ENCODE measurements at regions not wholly inside any gene's neighbourhood (a gene's known extent, or its start where the extent isn't known, plus 50 kb on each side); places are given as distances from the start of the nearest gene placed in this dataset.

DNA sequence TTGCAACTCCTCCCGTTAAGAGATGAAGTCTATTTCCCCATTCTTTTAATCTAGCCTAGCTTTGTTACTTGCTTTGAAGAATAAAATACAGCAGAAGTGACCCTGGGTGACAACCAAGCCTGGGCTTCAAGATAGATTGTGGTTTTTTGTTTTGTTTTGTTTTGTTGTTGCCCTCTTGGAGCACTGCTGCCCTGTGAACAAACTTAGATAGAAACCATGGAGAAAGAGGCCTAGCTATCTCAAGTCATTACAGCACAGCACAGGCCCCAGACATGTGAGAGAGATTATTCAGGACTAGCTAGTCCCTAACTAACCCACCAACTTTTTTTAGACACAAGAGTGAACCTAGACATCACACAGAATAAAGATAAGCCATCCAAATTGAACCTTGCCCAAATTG, 475.2 kb downstream of the EPHA7 start:
- Histone ChIP-seq H3K9me3 (ENCODE audit: control insufficient read depth in 1 of 2, low read length in 2 of 2) (no peaks in the 10 kb centered on the region), H3K36me3 (ENCODE audit: control insufficient read depth in 1 of 2, insufficient read depth in 2 of 2, low read length in 2 of 2) (no peaks in the 10 kb centered on the region), H3K27me3 (ENCODE audit: low read depth, low read length) (no peaks in the 10 kb centered on the region), H3K4me3 (ENCODE audit: low read depth in 1 of 2, low read length in 2 of 2) (no peak overlapping the region), H3K27ac (ENCODE audit: low read length) (no peak overlapping the region), H3K4me1 (ENCODE audit: control insufficient read depth in 1 of 2, insufficient read depth in 2 of 2, low read length in 2 of 2) (no peaks in the 10 kb centered on the region)

DNA sequence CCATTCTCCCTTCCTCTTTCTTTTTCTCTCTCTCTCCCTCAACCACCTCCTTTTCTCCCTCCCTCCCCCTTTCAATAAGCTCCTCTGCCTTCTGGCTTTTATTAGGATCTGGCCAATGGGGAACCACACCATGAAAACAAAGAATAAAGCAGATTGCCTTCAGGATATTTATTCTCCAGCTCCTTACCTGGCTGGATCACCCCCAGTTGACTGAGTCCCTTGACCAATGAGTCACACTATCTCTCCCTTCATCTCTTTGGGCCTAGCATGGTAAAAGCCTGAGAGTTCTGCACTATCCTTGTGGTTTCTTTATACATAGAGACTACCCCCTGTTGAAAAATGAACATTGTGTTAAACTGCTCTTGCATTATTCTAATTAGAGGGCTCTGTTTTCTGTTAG, 476.8 kb downstream of the EPHA7 start:
- no peaks in the 10 kb centered on the region for H3K27me3 ChIP-seq (ENCODE audit: low read depth, low read length)
- H3K27ac ChIP-seq (ENCODE audit: low read length) = no peak overlapping the region
- H3K9me3 ChIP-seq (ENCODE audit: control insufficient read depth in 1 of 2, low read length in 2 of 2) = no peaks in the 10 kb centered on the region
- no peaks in the 10 kb centered on the region for H3K4me1 ChIP-seq (ENCODE audit: control insufficient read depth in 1 of 2, insufficient read depth in 2 of 2, low read length in 2 of 2)
- no peaks in the 10 kb centered on the region for H3K36me3 ChIP-seq (ENCODE audit: control insufficient read depth in 1 of 2, insufficient read depth in 2 of 2, low read length in 2 of 2)
- H3K4me3 ChIP-seq (ENCODE audit: low read depth in 1 of 2, low read length in 2 of 2) = no peak overlapping the region

DNA sequence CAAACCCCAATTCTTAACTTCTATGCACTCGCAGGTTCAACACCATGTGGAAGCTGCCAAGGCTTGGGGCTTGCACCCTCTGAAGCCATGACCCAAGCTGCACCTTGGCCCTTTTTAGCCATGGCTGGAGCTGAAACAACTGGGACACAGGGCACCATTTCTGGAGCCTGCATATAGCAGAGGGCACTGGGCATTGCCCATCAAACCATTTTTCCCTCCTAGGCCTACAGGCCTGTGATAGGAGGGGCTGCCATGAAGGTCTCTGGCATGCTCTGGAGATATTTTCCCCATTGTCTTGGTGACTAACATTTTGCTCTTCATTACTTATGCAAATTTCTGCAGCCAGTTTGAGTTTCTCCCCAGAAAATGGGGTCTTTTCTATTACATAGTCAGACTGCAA, 484.7 kb downstream of the EPHA7 start:
- H3K4me3 ChIP-seq (ENCODE audit: low read depth in 1 of 2, low read length in 2 of 2) = no peak overlapping the region
- H3K9me3 ChIP-seq (ENCODE audit: control insufficient read depth in 1 of 2, low read length in 2 of 2) = peaks cover 0 to 7% of the 10 kb centered on the region in 2 donors
- H3K36me3 ChIP-seq (ENCODE audit: control insufficient read depth in 1 of 2, insufficient read depth in 2 of 2, low read length in 2 of 2) = no peaks in the 10 kb centered on the region
- no peaks in the 10 kb centered on the region for H3K27me3 ChIP-seq (ENCODE audit: low read depth, low read length)
- no peak overlapping the region for H3K27ac ChIP-seq (ENCODE audit: low read length)
- no peaks in the 10 kb centered on the region for H3K4me1 ChIP-seq (ENCODE audit: control insufficient read depth in 1 of 2, insufficient read depth in 2 of 2, low read length in 2 of 2)

DNA sequence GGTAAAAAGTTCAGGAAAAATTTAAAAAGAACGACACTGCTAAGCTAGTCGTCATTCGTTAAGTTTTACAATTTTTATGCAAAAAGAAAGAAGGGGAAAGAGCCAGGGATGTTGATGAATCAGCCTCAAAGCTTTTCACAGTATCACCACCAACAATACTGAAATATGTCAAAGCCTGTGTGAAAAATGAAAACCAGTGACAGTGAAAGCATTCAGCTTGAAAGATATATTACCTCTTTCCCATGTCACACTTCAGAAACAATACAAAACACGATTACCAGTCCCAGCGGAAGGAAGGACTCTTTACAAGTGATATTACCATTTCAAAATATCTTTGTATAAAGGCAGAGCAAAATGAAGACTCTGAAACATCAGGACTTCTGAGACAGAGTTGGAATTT, 489.2 kb downstream of the EPHA7 start:
- H3K36me3 ChIP-seq (ENCODE audit: control insufficient read depth in 1 of 2, insufficient read depth in 2 of 2, low read length in 2 of 2) = no peaks in the 10 kb centered on the region
- H3K9me3 ChIP-seq (ENCODE audit: control insufficient read depth in 1 of 2, low read length in 2 of 2) = peaks cover 0 to 7% of the 10 kb centered on the region in 2 donors
- H3K4me1 ChIP-seq (ENCODE audit: control insufficient read depth in 1 of 2, insufficient read depth in 2 of 2, low read length in 2 of 2) = no peaks in the 10 kb centered on the region
- H3K27me3 ChIP-seq (ENCODE audit: low read depth, low read length) = no peaks in the 10 kb centered on the region
- no peak overlapping the region for H3K27ac ChIP-seq (ENCODE audit: low read length)
- H3K4me3 ChIP-seq (ENCODE audit: low read depth in 1 of 2, low read length in 2 of 2) = no peak overlapping the region

DNA sequence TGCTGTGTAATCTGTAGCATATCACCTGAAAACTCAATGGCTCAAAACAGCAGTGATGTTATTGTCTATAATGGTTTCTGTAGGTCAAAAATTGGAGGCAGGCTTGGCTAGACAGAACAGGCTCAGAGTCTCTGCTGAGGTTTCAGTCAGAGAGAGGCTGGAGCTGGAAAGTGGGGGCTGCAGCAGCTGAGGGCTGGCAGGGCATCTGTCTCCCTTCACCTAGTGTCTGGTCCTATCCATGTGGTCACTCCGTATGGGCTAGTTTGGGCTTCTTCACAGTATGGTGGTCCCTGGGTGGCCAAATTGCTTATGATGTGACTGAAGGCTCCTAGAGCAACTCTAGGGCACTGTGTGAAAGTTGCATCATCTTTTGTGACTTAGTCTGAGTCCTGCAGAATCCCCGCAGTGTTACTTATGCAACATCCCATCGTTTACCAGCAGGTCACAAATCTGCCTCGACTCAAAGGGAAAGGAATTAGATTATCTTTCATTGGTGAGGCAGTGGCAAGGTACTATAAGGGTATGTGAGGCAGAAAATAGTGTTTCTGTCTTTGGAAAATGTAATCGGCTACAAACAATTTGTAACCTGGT, 497.0 kb downstream of the EPHA7 start:
- no peak overlapping the region for H3K4me3 ChIP-seq (ENCODE audit: low read depth in 1 of 2, low read length in 2 of 2)
- H3K4me1 ChIP-seq (ENCODE audit: control insufficient read depth in 1 of 2, insufficient read depth in 2 of 2, low read length in 2 of 2) = no peaks in the 10 kb centered on the region
- no peaks in the 10 kb centered on the region for H3K36me3 ChIP-seq (ENCODE audit: control insufficient read depth in 1 of 2, insufficient read depth in 2 of 2, low read length in 2 of 2)
- H3K9me3 ChIP-seq (ENCODE audit: control insufficient read depth in 1 of 2, low read length in 2 of 2) = no peaks in the 10 kb centered on the region
- H3K27me3 ChIP-seq (ENCODE audit: low read depth, low read length) = no peaks in the 10 kb centered on the region
- H3K27ac ChIP-seq (ENCODE audit: low read length) = no peak overlapping the region

DNA sequence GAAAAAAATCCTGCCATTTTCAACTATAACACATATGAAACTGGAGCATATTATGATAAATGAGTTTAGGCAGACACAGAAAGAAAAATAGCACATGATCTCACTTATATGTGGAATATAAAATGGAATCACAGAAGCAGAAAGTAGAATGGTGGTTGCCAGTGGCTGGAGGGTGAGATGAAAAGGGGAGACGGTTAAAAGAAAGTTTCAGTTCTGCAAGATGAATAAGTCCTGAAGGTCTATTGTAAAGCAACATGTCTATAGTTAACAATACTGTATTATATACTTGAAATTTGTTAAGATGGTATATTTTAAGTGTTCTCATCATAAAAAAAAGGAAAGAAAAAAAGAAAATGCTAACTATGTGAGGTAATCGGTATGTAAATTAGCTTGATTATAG, 503.9 kb downstream of the EPHA7 start:
- H3K27ac ChIP-seq (ENCODE audit: low read length) = no peak overlapping the region
- no peaks in the 10 kb centered on the region for H3K36me3 ChIP-seq (ENCODE audit: control insufficient read depth in 1 of 2, insufficient read depth in 2 of 2, low read length in 2 of 2)
- no peaks in the 10 kb centered on the region for H3K4me1 ChIP-seq (ENCODE audit: control insufficient read depth in 1 of 2, insufficient read depth in 2 of 2, low read length in 2 of 2)
- H3K9me3 ChIP-seq (ENCODE audit: control insufficient read depth in 1 of 2, low read length in 2 of 2) = no peaks in the 10 kb centered on the region
- no peaks in the 10 kb centered on the region for H3K27me3 ChIP-seq (ENCODE audit: low read depth, low read length)
- H3K4me3 ChIP-seq (ENCODE audit: low read depth in 1 of 2, low read length in 2 of 2) = no peak overlapping the region

DNA sequence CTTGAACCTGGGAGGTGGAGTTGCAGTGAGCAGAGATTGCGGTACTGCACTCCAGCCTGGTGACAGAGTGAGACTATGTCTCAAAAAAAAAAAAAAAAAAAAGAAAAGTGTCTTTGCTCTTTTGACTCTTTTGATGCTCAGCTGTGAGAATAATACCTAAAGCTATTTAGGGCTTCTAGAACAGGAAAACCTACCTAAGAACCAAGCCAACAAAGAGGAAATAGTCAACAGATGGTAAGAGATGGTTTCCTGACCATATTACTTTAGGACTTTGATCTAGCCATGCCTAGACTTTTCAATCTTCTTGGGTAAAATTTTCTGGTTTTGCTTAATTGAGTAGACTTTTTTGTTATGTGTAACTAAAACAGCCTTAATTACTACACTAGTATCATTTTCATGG, 508.1 kb downstream of the EPHA7 start:
- Histone ChIP-seq H3K27me3 (ENCODE audit: low read depth, low read length) (no peaks in the 10 kb centered on the region), H3K36me3 (ENCODE audit: control insufficient read depth in 1 of 2, insufficient read depth in 2 of 2, low read length in 2 of 2) (no peaks in the 10 kb centered on the region), H3K4me1 (ENCODE audit: control insufficient read depth in 1 of 2, insufficient read depth in 2 of 2, low read length in 2 of 2) (no peaks in the 10 kb centered on the region), H3K27ac (ENCODE audit: low read length) (no peak overlapping the region), H3K9me3 (ENCODE audit: control insufficient read depth in 1 of 2, low read length in 2 of 2) (no peaks in the 10 kb centered on the region), H3K4me3 (ENCODE audit: low read depth in 1 of 2, low read length in 2 of 2) (no peak overlapping the region)

DNA sequence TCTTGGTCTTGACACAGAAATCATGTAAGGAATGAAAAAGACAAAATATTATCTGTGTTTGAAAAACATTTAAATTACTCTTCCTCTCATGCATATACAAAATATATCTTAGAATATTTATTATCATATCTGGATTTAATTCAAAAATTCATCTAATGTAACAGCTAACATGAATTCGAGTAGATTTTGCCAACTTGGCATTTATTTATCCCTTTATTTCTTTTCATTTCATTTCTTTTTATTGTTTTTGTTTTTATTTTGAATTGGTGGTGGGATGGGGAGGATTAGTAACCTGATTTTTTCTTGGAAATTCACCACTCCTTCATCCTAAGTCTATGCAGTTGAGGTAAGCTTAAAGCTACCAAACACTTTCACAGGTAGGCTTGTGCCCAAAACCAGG, 508.7 kb downstream of the EPHA7 start:
- no peaks in the 10 kb centered on the region for H3K27me3 ChIP-seq (ENCODE audit: low read depth, low read length)
- no peaks in the 10 kb centered on the region for H3K9me3 ChIP-seq (ENCODE audit: control insufficient read depth in 1 of 2, low read length in 2 of 2)
- no peaks in the 10 kb centered on the region for H3K4me1 ChIP-seq (ENCODE audit: control insufficient read depth in 1 of 2, insufficient read depth in 2 of 2, low read length in 2 of 2)
- no peaks in the 10 kb centered on the region for H3K36me3 ChIP-seq (ENCODE audit: control insufficient read depth in 1 of 2, insufficient read depth in 2 of 2, low read length in 2 of 2)
- no peak overlapping the region for H3K4me3 ChIP-seq (ENCODE audit: low read depth in 1 of 2, low read length in 2 of 2)
- H3K27ac ChIP-seq (ENCODE audit: low read length) = no peak overlapping the region

DNA sequence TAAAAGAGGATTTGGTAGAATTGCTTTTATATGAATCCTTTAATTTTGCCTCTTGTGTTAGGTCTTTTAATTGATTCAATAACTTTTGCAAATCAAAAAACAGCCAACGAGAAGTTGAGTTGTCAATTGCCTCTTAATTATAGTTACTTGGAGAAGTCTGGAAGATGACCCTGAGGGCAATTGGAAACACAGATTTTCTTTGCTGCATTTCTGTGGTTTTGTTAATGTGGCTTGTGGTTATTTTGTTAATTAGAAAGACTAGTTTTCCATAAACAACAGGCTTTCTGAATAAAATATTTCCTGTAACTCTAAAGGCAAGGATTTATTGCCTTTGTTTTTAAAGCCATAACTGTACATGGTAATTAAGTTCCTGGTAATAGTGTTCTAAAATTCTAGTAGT, 513.0 kb downstream of the EPHA7 start:
- H3K4me1 ChIP-seq (ENCODE audit: control insufficient read depth in 1 of 2, insufficient read depth in 2 of 2, low read length in 2 of 2) = no peaks in the 10 kb centered on the region
- H3K27ac ChIP-seq (ENCODE audit: low read length) = no peak overlapping the region
- no peak overlapping the region for H3K4me3 ChIP-seq (ENCODE audit: low read depth in 1 of 2, low read length in 2 of 2)
- H3K36me3 ChIP-seq (ENCODE audit: control insufficient read depth in 1 of 2, insufficient read depth in 2 of 2, low read length in 2 of 2) = no peaks in the 10 kb centered on the region
- no peaks in the 10 kb centered on the region for H3K9me3 ChIP-seq (ENCODE audit: control insufficient read depth in 1 of 2, low read length in 2 of 2)
- no peaks in the 10 kb centered on the region for H3K27me3 ChIP-seq (ENCODE audit: low read depth, low read length)

DNA sequence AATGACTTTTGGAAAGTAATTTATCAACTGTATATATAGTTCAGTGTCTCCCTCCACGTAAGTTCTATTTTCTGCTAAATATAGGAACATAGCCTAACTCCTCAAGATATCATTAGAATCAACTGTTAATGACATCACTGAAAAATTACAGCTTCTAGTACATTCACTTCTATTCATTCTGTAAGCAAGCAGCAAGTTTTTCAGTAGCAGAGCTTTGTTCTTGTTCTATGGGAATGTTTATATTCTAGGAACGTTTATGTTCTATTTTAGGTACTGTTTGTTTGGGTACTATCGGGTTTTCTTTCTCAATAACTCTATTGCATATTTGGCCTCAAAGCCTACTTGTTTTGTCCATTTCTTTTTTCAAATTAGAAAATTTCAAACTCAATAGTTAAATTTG, 525.6 kb downstream of the EPHA7 start:
- Histone ChIP-seq H3K27me3 (ENCODE audit: low read depth, low read length) (no peaks in the 10 kb centered on the region), H3K4me3 (ENCODE audit: low read depth in 1 of 2, low read length in 2 of 2) (no peak overlapping the region), H3K27ac (ENCODE audit: low read length) (no peak overlapping the region), H3K4me1 (ENCODE audit: control insufficient read depth in 1 of 2, insufficient read depth in 2 of 2, low read length in 2 of 2) (no peaks in the 10 kb centered on the region), H3K9me3 (ENCODE audit: control insufficient read depth in 1 of 2, low read length in 2 of 2) (peaks cover 4 to 10% of the 10 kb centered on the region in 2 donors), H3K36me3 (ENCODE audit: control insufficient read depth in 1 of 2, insufficient read depth in 2 of 2, low read length in 2 of 2) (no peaks in the 10 kb centered on the region)

DNA sequence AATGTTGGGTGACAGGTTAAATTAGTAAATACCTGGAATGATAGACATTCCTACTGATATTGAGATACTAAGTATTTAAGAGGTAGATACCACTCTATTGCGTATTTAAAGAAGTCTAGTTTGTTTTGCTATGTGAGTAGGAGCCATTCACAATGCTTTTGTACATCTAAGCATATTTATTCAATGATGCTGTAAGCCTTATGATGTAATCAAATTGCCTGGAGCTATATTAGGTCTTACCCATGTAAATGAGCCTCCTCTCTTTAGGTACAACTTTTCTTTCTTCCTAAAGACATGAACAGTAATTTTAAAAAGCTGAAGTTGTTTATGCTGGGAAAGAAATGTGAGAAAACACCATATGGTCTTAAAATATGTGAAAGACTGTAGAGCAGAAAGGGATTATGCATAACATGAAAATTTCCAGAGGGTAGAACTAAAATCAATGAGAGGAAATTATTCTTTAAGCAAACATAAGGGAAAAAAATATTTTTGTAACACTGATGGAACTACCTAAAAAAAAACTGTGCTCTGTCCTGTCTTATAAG, 526.7 kb downstream of the EPHA7 start:
- Histone ChIP-seq H3K4me3 (ENCODE audit: low read depth in 1 of 2, low read length in 2 of 2) (no peak overlapping the region), H3K27ac (ENCODE audit: low read length) (no peak overlapping the region), H3K27me3 (ENCODE audit: low read depth, low read length) (no peaks in the 10 kb centered on the region), H3K36me3 (ENCODE audit: control insufficient read depth in 1 of 2, insufficient read depth in 2 of 2, low read length in 2 of 2) (no peaks in the 10 kb centered on the region), H3K9me3 (ENCODE audit: control insufficient read depth in 1 of 2, low read length in 2 of 2) (peaks cover 8 to 12% of the 10 kb centered on the region in 2 donors), H3K4me1 (ENCODE audit: control insufficient read depth in 1 of 2, insufficient read depth in 2 of 2, low read length in 2 of 2) (no peaks in the 10 kb centered on the region)

DNA sequence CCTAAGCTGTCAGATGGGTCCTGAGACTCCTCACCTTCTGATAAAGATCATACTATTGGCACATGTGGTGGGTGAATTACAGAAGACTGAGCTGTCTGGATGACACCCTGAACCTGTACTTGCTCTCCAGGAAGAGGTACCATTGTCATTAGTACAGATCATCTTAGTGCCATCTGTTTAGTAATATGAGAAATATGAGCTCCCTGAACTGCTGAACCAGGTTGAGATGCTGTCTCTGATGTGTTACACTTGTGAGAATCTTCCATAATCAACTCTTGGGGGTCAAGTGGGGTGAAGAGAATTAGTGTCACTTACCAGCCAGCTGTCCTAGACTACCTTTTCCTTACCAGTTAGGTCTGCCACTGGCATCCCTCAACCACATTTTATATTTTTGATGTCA, 531.0 kb downstream of the EPHA7 start:
- H3K36me3 ChIP-seq (ENCODE audit: control insufficient read depth in 1 of 2, insufficient read depth in 2 of 2, low read length in 2 of 2) = no peaks in the 10 kb centered on the region
- no peak overlapping the region for H3K4me3 ChIP-seq (ENCODE audit: low read depth in 1 of 2, low read length in 2 of 2)
- no peaks in the 10 kb centered on the region for H3K4me1 ChIP-seq (ENCODE audit: control insufficient read depth in 1 of 2, insufficient read depth in 2 of 2, low read length in 2 of 2)
- H3K27ac ChIP-seq (ENCODE audit: low read length) = no peak overlapping the region
- H3K9me3 ChIP-seq (ENCODE audit: control insufficient read depth in 1 of 2, low read length in 2 of 2) = peaks cover 8 to 12% of the 10 kb centered on the region in 2 donors
- H3K27me3 ChIP-seq (ENCODE audit: low read depth, low read length) = no peaks in the 10 kb centered on the region

All from muscle layer of duodenum (tissue), 2 donors.